Esophagus muscularis mucosa (tissue), 4 donors: ENCODE measurements at regions not wholly inside any gene's neighbourhood (a gene's known extent, or its start where the extent isn't known, plus 50 kb on each side); places are given as distances from the start of the nearest gene placed in this dataset.

ENCODE experiments used
- DNase-seq: peaks from one replicate; pipeline ENCODE4 v3.0.0-alpha.2; 2017; ENCODE audit errors: extremely low spot score
- H3K27ac ChIP-seq, 4 donors: fragments of 200-600 bp; sonication (generic); replicated peaks in 1 of 4; 1 replicate in 3 of 4; 2 replicates in 1 of 4; pipeline ENCODE4 v1.5.1; 2016 to 2019; ENCODE audit warnings: mild to moderate bottlenecking in 1 of 4
- H3K27me3 ChIP-seq, 4 donors: fragments of 200-600 bp; sonication (generic); one replicate each; pipeline versions ENCODE4 v1.5.1 to v1.6.0; 2016 to 2019
- H3K36me3 ChIP-seq, 4 donors: fragments of 200-600 bp; sonication (generic); one replicate each; pipeline ENCODE4 v1.5.1; 2016 to 2019
- H3K4me1 ChIP-seq, 4 donors: fragments of 200-600 bp; sonication (generic); one replicate each; pipeline ENCODE4 v1.5.1; 2016 to 2019
- H3K4me3 ChIP-seq, 4 donors: fragments of 200-600 bp; sonication (generic); 1 replicate in 2 of 4; 2 replicates in 2 of 4; pipeline ENCODE4 v1.5.1; 2016 to 2019; ENCODE audit warnings: mild to moderate bottlenecking in 4 of 4, moderate library complexity in 1 of 4
- H3K9me3 ChIP-seq, 4 donors: fragments of 200-600 bp; sonication (generic); 1 replicate in 3 of 4; 2 replicates in 1 of 4; pipeline ENCODE4 v1.5.1; 2016 to 2019
- EP300 ChIP-seq: sonication (generic); formaldehyde crosslinking; IDR thresholded peaks from one replicate; pipeline ENCODE4 v1.6.1; 2017; ENCODE audit warnings: antibody characterized with exemption
- POLR2A ChIP-seq: fragments of 450-650 bp; IDR thresholded peaks from one replicate; pipeline ENCODE4 v1.6.1; 2017; ENCODE audit warnings: antibody characterized with exemption, moderate library complexity, mild to moderate bottlenecking, low read depth
- POLR2AphosphoS5 ChIP-seq, 2 donors: sonication (generic); formaldehyde crosslinking; IDR thresholded peaks; one replicate each; pipeline ENCODE4 v1.6.1; 2017; ENCODE audit warnings: antibody characterized with exemption in 2 of 2
- WGBS: methylation state at CpG from one replicate; pipeline ENCODE4 v1.1.5; 2018; 5-methylcytosine and 5-hydroxymethylcytosine counted together
- intact Hi-C: fragments of 100-400 bp; cut with DNase I; formaldehyde crosslinking; loops from one replicate; pipeline ENCODE4 v1.15.1; 2023
- TF ChIP-seq, protein P1 (sequence below), 3 experiments: fragments of 200-600 bp in 2 of 3; fragments of 450-650 bp in 1 of 3; sonication (generic) in 2 of 3; IDR thresholded peaks; one replicate each; pipeline ENCODE4 v1.5.1; 2017 to 2019; ENCODE audit warnings: antibody characterized with exemption in 3 of 3, mild to moderate bottlenecking in 2 of 3, moderate library complexity in 1 of 3

DNA sequence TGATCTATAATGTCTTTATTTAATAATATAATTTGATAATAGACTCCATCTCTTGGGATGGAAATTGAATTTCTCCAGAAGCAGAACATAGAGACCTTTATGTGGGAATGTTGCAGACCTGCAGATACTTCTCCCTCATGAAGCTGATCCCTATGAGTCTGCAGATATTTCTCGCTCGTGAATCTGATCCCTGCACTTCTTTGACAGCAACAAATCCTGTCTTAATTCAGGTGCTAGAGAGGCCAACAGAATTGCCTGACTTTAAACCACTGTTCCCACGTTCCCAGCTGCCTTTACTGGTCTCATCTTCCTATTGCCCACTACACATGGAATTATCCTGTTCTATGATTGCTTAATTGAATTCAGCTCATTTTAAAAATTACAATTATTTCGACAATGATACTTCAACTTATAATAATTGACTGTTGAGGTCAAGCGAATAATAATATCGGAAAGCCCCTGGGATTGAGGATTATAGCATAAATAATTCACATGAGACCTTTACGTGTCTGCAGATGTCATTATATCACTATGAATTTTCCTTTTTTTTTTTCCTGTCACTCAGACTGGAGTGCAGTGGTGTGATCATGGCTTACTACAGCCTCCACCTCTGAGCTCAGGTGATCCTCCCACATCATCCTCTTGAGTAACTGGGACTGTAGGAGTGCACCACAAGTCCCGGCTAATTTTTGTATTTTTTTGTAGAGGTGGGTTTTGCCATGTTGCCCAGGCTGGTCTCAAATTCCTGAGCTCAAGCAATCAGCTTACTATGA, 486.4 kb upstream of the ADARB2 start:
- H3K36me3 ChIP-seq: no peaks in the 10 kb centered on the region
- H3K27me3 ChIP-seq: peaks cover 0 to 8% (median 0%) of the 10 kb centered on the region in 4 donors
- no peaks in the 10 kb centered on the region for H3K4me1 ChIP-seq
- intact Hi-C loops: no loop called here
- TF ChIP-seq POLR2A: no peak
- TF ChIP-seq, protein P1, sequence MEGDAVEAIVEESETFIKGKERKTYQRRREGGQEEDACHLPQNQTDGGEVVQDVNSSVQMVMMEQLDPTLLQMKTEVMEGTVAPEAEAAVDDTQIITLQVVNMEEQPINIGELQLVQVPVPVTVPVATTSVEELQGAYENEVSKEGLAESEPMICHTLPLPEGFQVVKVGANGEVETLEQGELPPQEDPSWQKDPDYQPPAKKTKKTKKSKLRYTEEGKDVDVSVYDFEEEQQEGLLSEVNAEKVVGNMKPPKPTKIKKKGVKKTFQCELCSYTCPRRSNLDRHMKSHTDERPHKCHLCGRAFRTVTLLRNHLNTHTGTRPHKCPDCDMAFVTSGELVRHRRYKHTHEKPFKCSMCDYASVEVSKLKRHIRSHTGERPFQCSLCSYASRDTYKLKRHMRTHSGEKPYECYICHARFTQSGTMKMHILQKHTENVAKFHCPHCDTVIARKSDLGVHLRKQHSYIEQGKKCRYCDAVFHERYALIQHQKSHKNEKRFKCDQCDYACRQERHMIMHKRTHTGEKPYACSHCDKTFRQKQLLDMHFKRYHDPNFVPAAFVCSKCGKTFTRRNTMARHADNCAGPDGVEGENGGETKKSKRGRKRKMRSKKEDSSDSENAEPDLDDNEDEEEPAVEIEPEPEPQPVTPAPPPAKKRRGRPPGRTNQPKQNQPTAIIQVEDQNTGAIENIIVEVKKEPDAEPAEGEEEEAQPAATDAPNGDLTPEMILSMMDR (IDR thresholded peaks at IDR 0.05): no peak
- TF ChIP-seq POLR2AphosphoS5 (IDR thresholded peaks at IDR 0.05): no peak
- no peak for TF ChIP-seq EP300
- H3K27ac ChIP-seq: no peak overlapping the region
- no peak overlapping the region for H3K4me3 ChIP-seq
- no peaks in the 10 kb centered on the region for H3K9me3 ChIP-seq
- 86% methylated on average over 8 of the region's 8 CpGs for WGBS
- no peak for DNase-seq

GRCh38 chr10:2222631-2223030, 485.3 kb upstream of the ADARB2 start:
- TF ChIP-seq, protein P1 (IDR thresholded peaks at IDR 0.05): no peak
- no peak for TF ChIP-seq POLR2AphosphoS5 (IDR thresholded peaks at IDR 0.05)
- TF ChIP-seq POLR2A: no peak
- no peak for TF ChIP-seq EP300
- no peaks in the 10 kb centered on the region for H3K9me3 ChIP-seq
- WGBS: 80% methylated on average over 6 of the region's 6 CpGs
- intact Hi-C loops: no loop called here
- H3K27ac ChIP-seq: no peak overlapping the region
- peaks cover 0 to 8% (median 0%) of the 10 kb centered on the region in 4 donors for H3K27me3 ChIP-seq
- H3K4me1 ChIP-seq: no peaks in the 10 kb centered on the region
- H3K4me3 ChIP-seq: no peak overlapping the region
- no peak for DNase-seq
- no peaks in the 10 kb centered on the region for H3K36me3 ChIP-seq

DNA sequence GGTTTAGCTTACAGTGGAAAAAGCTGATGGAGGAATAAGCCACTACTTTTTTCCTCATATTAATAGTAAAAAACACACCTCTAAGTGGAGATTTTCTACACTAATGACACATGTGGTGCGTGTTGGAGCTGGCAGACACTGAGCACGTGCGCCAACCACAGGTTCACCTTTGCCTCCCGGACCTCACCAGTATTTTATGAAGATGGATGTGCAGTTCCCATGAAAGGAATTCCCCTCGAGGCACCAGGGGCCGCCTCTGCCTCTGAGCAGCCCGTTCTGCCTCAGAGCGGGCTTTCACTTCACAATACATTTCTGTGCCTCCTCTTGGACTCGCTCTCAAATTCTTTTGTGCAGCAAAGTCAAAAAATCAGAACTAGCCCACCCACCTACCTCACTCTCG, 477.5 kb upstream of the ADARB2 start:
- Histone ChIP-seq H3K9me3 (no peaks in the 10 kb centered on the region), H3K4me1 (no peaks in the 10 kb centered on the region), H3K27ac (no peak overlapping the region), H3K27me3 (peaks cover 0 to 37% (median 0%) of the 10 kb centered on the region in 4 donors), H3K4me3 (no peak overlapping the region), H3K36me3 (no peaks in the 10 kb centered on the region)
- intact Hi-C loops: no loop called here
- TF ChIP-seq POLR2AphosphoS5 (IDR thresholded peaks at IDR 0.05): no peak
- TF ChIP-seq POLR2A: no peak
- TF ChIP-seq, protein P1 (IDR thresholded peaks at IDR 0.05): no peak
- TF ChIP-seq EP300: no peak
- 50% methylated on average over 9 of the region's 10 CpGs for WGBS
- no peak for DNase-seq

DNA sequence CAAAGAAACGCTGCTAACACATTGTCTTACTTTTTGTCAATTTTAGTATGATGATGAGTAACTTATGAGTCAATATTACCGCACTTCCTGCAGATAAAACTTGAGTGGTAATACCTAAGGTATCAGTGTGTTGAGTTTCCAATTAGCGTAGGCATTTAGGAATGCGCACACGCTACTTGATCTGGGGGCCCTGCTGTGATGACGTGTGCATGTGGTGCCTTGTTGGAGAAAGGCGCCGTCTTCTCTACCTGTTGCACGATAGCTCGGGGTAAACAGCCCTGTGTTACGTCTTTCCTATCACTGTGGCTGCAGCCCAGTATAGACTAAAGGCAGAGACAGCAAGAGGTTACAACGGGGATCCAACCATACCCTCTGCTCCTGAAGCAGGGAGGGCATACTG, 476.8 kb upstream of the ADARB2 start:
- H3K4me1 ChIP-seq: no peaks in the 10 kb centered on the region
- TF ChIP-seq EP300 (no peak), POLR2A (no peak)
- 91% methylated on average over 12 of the region's 12 CpGs for WGBS
- H3K27ac ChIP-seq: no peak overlapping the region
- no peak overlapping the region for H3K4me3 ChIP-seq
- H3K9me3 ChIP-seq: no peaks in the 10 kb centered on the region
- intact Hi-C loops: no loop called here
- DNase-seq: no peak
- H3K27me3 ChIP-seq: peaks cover 0 to 37% (median 0%) of the 10 kb centered on the region in 4 donors
- no peaks in the 10 kb centered on the region for H3K36me3 ChIP-seq

DNA sequence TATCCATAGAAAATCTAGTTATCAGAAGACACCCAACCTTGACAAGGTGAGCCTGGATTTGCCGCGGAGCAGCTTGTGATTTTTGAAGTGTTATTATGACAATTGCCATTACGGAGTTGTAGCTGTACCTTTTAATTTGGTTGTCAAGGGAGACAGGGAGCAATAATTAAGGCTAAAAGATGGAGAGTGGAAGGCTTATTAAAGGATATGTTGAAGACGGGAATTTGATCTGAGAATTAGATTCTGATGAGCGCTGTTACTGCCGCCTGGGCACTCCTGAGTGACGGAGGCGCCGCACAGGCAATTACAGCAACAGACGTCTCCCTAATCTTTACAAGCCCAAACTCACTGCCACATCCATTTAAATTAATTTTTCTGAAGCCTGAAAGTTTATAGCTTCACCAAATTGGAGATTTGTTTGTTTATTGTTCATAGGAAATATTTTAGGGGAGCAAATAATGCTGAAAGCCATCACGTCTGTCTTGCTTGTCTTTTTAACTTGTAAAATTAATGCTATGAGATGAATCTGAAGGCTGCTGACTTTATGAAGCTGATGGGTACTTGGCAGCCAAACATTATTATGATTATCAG, 475.0 kb upstream of the ADARB2 start:
- Histone ChIP-seq H3K4me1 (no peaks in the 10 kb centered on the region), H3K4me3 (no peak overlapping the region), H3K27ac (no peak overlapping the region), H3K27me3 (peaks cover 0 to 40% (median 0%) of the 10 kb centered on the region in 4 donors), H3K36me3 (no peaks in the 10 kb centered on the region), H3K9me3 (no peaks in the 10 kb centered on the region)
- no peak for TF ChIP-seq EP300
- TF ChIP-seq POLR2AphosphoS5 (IDR thresholded peaks at IDR 0.05): no peak
- TF ChIP-seq, protein P1 (IDR thresholded peaks at IDR 0.05): no peak
- TF ChIP-seq POLR2A: no peak
- 66% methylated on average over 11 of the region's 11 CpGs for WGBS
- no peak for DNase-seq
- intact Hi-C loops: no loop called here
